NCI-H1417 treated with DMSO at 0.1 percent for 48 hours (cell line): ENCODE measurements at regions not wholly inside any gene's neighbourhood (a gene's known extent, or its start where the extent isn't known, plus 50 kb on each side); places are given as distances from the start of the nearest gene placed in this dataset.
"Not testable (repeated sequence)": the region's sequence is repeated elsewhere in the genome, so short reads cannot be mapped to it uniquely, and the experiment has no call there.

ENCODE experiments used
- DNase-seq: peaks from one replicate; lab custom pipeline; 2025; lab: John Stamatoyannopoulos, UW

- no peak for DNase-seq
Measured at GRCh38 chr6:15769511-15770018, 106.7 kb upstream of the DTNBP1 start.

GRCh38 chr6:15768999-15769398 lies 106.2 kb upstream of the DTNBP1 start:
- no peak for DNase-seq

GRCh38 chr6:15763837-15764236 lies 101.0 kb upstream of the DTNBP1 start:
- DNase-seq = no peak

GRCh38 chr6:15763364-15763763 lies 100.5 kb upstream of the DTNBP1 start:
- DNase-seq = no peak

GRCh38 chr6:15761045-15761502 lies 98.2 kb upstream of the DTNBP1 start:
- DNase-seq = no peak

GRCh38 chr6:15758631-15759215 lies 95.9 kb upstream of the DTNBP1 start:
- DNase-seq = no peak

GRCh38 chr6:15755526-15755925 lies 92.7 kb upstream of the DTNBP1 start:
- no peak for DNase-seq

GRCh38 chr6:15754706-15755079 lies 91.9 kb upstream of the DTNBP1 start:
- no peak for DNase-seq

- DNase-seq = no peak
Measured at GRCh38 chr6:15754035-15754705, 91.3 kb upstream of the DTNBP1 start.

GRCh38 chr6:15752820-15753219 lies 90.0 kb upstream of the DTNBP1 start:
- DNase-seq = no peak

- DNase-seq = no peak
Measured at GRCh38 chr6:15751721-15752350, 89.0 kb upstream of the DTNBP1 start.

- DNase-seq = no peak
Measured at GRCh38 chr6:15748341-15748740, 85.5 kb upstream of the DTNBP1 start.

- no peak for DNase-seq
Measured at GRCh38 chr6:15747354-15747883, 84.6 kb upstream of the DTNBP1 start.

- DNase-seq = no peak
Measured at GRCh38 chr6:15745781-15746180, 83.0 kb upstream of the DTNBP1 start.

GRCh38 chr6:15744818-15745402 lies 82.1 kb upstream of the DTNBP1 start:
- no peak for DNase-seq

GRCh38 chr6:15742013-15742412 lies 79.2 kb upstream of the DTNBP1 start:
- not testable (repeated sequence) for DNase-seq

- DNase-seq = no peak
Measured at GRCh38 chr6:15741405-15741804, 78.6 kb upstream of the DTNBP1 start.

- no peak for DNase-seq
Measured at GRCh38 chr6:15739867-15740266, 77.0 kb upstream of the DTNBP1 start.

- DNase-seq = no peak
Measured at GRCh38 chr6:15739353-15739752, 76.5 kb upstream of the DTNBP1 start.

- not testable (repeated sequence) for DNase-seq
Measured at GRCh38 chr6:15738195-15738594, 75.4 kb upstream of the DTNBP1 start.

GRCh38 chr6:15736297-15736696 lies 73.5 kb upstream of the DTNBP1 start:
- DNase-seq = no peak

GRCh38 chr6:15735567-15736265 lies 72.9 kb upstream of the DTNBP1 start:
- peak; percentile 21 for DNase-seq
